Left ventricle myocardium inferior (tissue), 1 donor: ENCODE measurements at regions not wholly inside any gene's neighbourhood (a gene's known extent, or its start where the extent isn't known, plus 50 kb on each side); places are given as distances from the start of the nearest gene placed in this dataset.

Experiments
- DNase-seq: peaks from one replicate; pipeline ENCODE4 v3.0.0-alpha.2; 2020
- H3K27ac ChIP-seq: fragments of 200-600 bp; replicated peaks from 2 replicates; pipeline ENCODE4 v1.8.0; 2021
- H3K27me3 ChIP-seq: fragments of 200-600 bp; 2 replicates; pipeline ENCODE4 v1.8.0; 2021; ENCODE audit warnings: low read depth
- H3K36me3 ChIP-seq: fragments of 200-600 bp; 2 replicates; pipeline ENCODE4 v1.8.0; 2021
- H3K4me1 ChIP-seq: fragments of 200-600 bp; 2 replicates; pipeline ENCODE4 v1.8.0; 2021
- H3K4me3 ChIP-seq: fragments of 200-600 bp; 2 replicates; pipeline ENCODE4 v1.8.0; 2021; ENCODE audit warnings: mild to moderate bottlenecking, moderate library complexity
- H3K9me3 ChIP-seq: fragments of 200-600 bp; replicated peaks from 2 replicates; pipeline ENCODE4 v1.8.0; 2021
- CTCF ChIP-seq: fragments of 200-600 bp; IDR thresholded peaks from 2 replicates; pipeline ENCODE4 v1.8.0; 2021; ENCODE audit warnings: antibody characterized with exemption, mild to moderate bottlenecking, borderline replicate concordance
- intact Hi-C: fragments of 100-400 bp; cut with micrococcal nuclease; formaldehyde crosslinking; loops from one replicate; pipeline ENCODE4 v1.11.0; 2022
- donor health status: DM: no; HTN: yes; CAD: no; lungs with severe emphysema.

GRCh38 chr2:16798472-16798871 lies 132.8 kb upstream of the CYRIA start:
- Histone ChIP-seq H3K27me3 (no peaks in the 10 kb centered on the region), H3K4me1 (no peaks in the 10 kb centered on the region), H3K9me3 (no peaks in the 10 kb centered on the region), H3K4me3 (no peak overlapping the region), H3K27ac (no peak overlapping the region), H3K36me3 (no peaks in the 10 kb centered on the region)
- no peak for DNase-seq
- intact Hi-C loops = no loop called here
- no peak for TF ChIP-seq CTCF

GRCh38 chr2:16791496-16791895 lies 125.9 kb upstream of the CYRIA start:
- intact Hi-C loops = no loop called here
- Histone ChIP-seq H3K27ac (no peak overlapping the region), H3K9me3 (no peaks in the 10 kb centered on the region), H3K36me3 (no peaks in the 10 kb centered on the region), H3K4me1 (no peaks in the 10 kb centered on the region), H3K27me3 (no peaks in the 10 kb centered on the region), H3K4me3 (no peak overlapping the region)
- TF ChIP-seq CTCF = no peak
- no peak for DNase-seq

GRCh38 chr2:16785149-16785548 lies 119.5 kb upstream of the CYRIA start:
- intact Hi-C loops = no loop called here
- Histone ChIP-seq H3K27ac (no peak overlapping the region), H3K36me3 (no peaks in the 10 kb centered on the region)

GRCh38 chr2:16784652-16785051 lies 119.0 kb upstream of the CYRIA start:
- no peak overlapping the region for H3K4me3 ChIP-seq
- no peak overlapping the region for H3K27ac ChIP-seq
- H3K36me3 ChIP-seq = no peaks in the 10 kb centered on the region
- TF ChIP-seq CTCF = no peak
- peaks cover 20% of the 10 kb centered on the region for H3K27me3 ChIP-seq
- no peaks in the 10 kb centered on the region for H3K9me3 ChIP-seq
- intact Hi-C loops = no loop called here
- H3K4me1 ChIP-seq = no peaks in the 10 kb centered on the region
- DNase-seq = no peak

More at GRCh38 chr2:16785149-16785548, 119.5 kb upstream of the CYRIA start:
- H3K27me3 ChIP-seq = peaks cover 20% of the 10 kb centered on the region
- no peaks in the 10 kb centered on the region for H3K9me3 ChIP-seq
- no peak for DNase-seq
- H3K4me1 ChIP-seq = no peaks in the 10 kb centered on the region
- no peak for TF ChIP-seq CTCF
- H3K4me3 ChIP-seq = no peak overlapping the region

- Histone ChIP-seq H3K4me1 (no peaks in the 10 kb centered on the region), H3K36me3 (no peaks in the 10 kb centered on the region), H3K27me3 (peaks cover 18% of the 10 kb centered on the region), H3K27ac (no peak overlapping the region), H3K4me3 (no peak overlapping the region), H3K9me3 (no peaks in the 10 kb centered on the region)
- intact Hi-C loops = loop anchor here (10.0 kb wide), 2 partner anchors 538 to 898 kb away; no protein-coding TSS in a partner anchor
- no peak for TF ChIP-seq CTCF
- DNase-seq = no peak
Observed at GRCh38 chr2:16777123-16777870, 111.7 kb upstream of the CYRIA start.
